ENCODE measurements at regions not wholly inside any gene's neighbourhood (a gene's known extent, or its start where the extent isn't known, plus 50 kb on each side); places are given as distances from the start of the nearest gene placed in this dataset.

GRCh38 chr9:8019636-8020035, 220.1 kb upstream of the DMAC1 start:
- DNase-seq (ENCODE audit: low read depth) = no peak
- TF ChIP-seq MAX (IDR thresholded peaks at IDR 0.05; ENCODE audit: low read depth, low read length) = no peak
- TF ChIP-seq MYC (IDR thresholded peaks at IDR 0.05; ENCODE audit: low read depth, low read length) = no peak
- TF ChIP-seq POLR2A (IDR thresholded peaks at IDR 0.05; ENCODE audit: extremely low read depth, insufficient read length) = no peak
- TF ChIP-seq CTCF (IDR thresholded peaks at IDR 0.05; ENCODE audit: low read depth, low read length) = no peak
- H3K4me3 ChIP-seq (ENCODE audit: low read depth, low read length) = no peak overlapping the region

- no peak for DNase-seq (ENCODE audit: low read depth)
- no peak for TF ChIP-seq POLR2A (IDR thresholded peaks at IDR 0.05; ENCODE audit: extremely low read depth, insufficient read length)
- no peak for TF ChIP-seq CTCF (IDR thresholded peaks at IDR 0.05; ENCODE audit: low read depth, low read length)
- no peak for TF ChIP-seq MAX (IDR thresholded peaks at IDR 0.05; ENCODE audit: low read depth, low read length)
- no peak for TF ChIP-seq MYC (IDR thresholded peaks at IDR 0.05; ENCODE audit: low read depth, low read length)
- no peak overlapping the region for H3K4me3 ChIP-seq (ENCODE audit: low read depth, low read length)
Observed at GRCh38 chr9:8014997-8015682, 215.6 kb upstream of the DMAC1 start.

GRCh38 chr9:8012986-8013385, 213.4 kb upstream of the DMAC1 start:
- TF ChIP-seq CTCF (IDR thresholded peaks at IDR 0.05; ENCODE audit: low read depth, low read length) (no peak), MYC (IDR thresholded peaks at IDR 0.05; ENCODE audit: low read depth, low read length) (no peak), POLR2A (IDR thresholded peaks at IDR 0.05; ENCODE audit: extremely low read depth, insufficient read length) (no peak), MAX (IDR thresholded peaks at IDR 0.05; ENCODE audit: low read depth, low read length) (no peak)
- no peak overlapping the region for H3K4me3 ChIP-seq (ENCODE audit: low read depth, low read length)
- DNase-seq (ENCODE audit: low read depth) = no peak

GRCh38 chr9:8011974-8012373, 212.4 kb upstream of the DMAC1 start:
- DNase-seq (ENCODE audit: low read depth) = no peak
- H3K4me3 ChIP-seq (ENCODE audit: low read depth, low read length) = no peak overlapping the region
- no peak for TF ChIP-seq MYC (IDR thresholded peaks at IDR 0.05; ENCODE audit: low read depth, low read length)
- TF ChIP-seq CTCF (IDR thresholded peaks at IDR 0.05; ENCODE audit: low read depth, low read length) = no peak
- no peak for TF ChIP-seq MAX (IDR thresholded peaks at IDR 0.05; ENCODE audit: low read depth, low read length)

- no peak overlapping the region for H3K4me3 ChIP-seq (ENCODE audit: low read depth, low read length)
- DNase-seq (ENCODE audit: low read depth) = no peak
- TF ChIP-seq MAX (IDR thresholded peaks at IDR 0.05; ENCODE audit: low read depth, low read length) = no peak
- TF ChIP-seq CTCF (IDR thresholded peaks at IDR 0.05; ENCODE audit: low read depth, low read length) = no peak
- TF ChIP-seq MYC (IDR thresholded peaks at IDR 0.05; ENCODE audit: low read depth, low read length) = no peak
Observed at GRCh38 chr9:7996558-7996957, 197.0 kb upstream of the DMAC1 start.

Data from NB4 (cell line).